ENCODE measurements at regions not wholly inside any gene's neighbourhood (a gene's known extent, or its start where the extent isn't known, plus 50 kb on each side); places are given as distances from the start of the nearest gene placed in this dataset.

- no peak for TF ChIP-seq CTCF (conservative IDR thresholded peaks at IDR 0.05 in 1 of 2, IDR thresholded peaks at IDR 0.05 in 1 of 2; ENCODE audit: extremely low read depth in 1 of 2, insufficient read depth in 1 of 2, low read depth in 1 of 2, low read length in 2 of 2)
- TF ChIP-seq EZH2 (IDR thresholded peaks at IDR 0.05; ENCODE audit: borderline replicate concordance, low read length), result no peak
These were observed 90.7 kb downstream of the ATP1A1 start for GRCh38 chr1:116463730-116464129.

Measured in mammary epithelial cell (primary cell).